Dendritic cell treated with granulocyte-macrophage colony-stimulating factor and Interleukin-4, amounts not matched to agents 40 ng/mL and 50 ng/mL, for 4 days (primary cell): ENCODE measurements at regions not wholly inside any gene's neighbourhood (a gene's known extent, or its start where the extent isn't known, plus 50 kb on each side); places are given as distances from the start of the nearest gene placed in this dataset.

Source experiments
- H3K27ac Mint-ChIP-seq: one replicate; pipeline ENCODE4 v1.8.0; 2022; ENCODE audit warnings: mild to moderate bottlenecking, mixed read lengths
- H3K27me3 Mint-ChIP-seq: one replicate; pipeline ENCODE4 v1.8.0; 2022; ENCODE audit warnings: mild to moderate bottlenecking, mixed read lengths
- H3K36me3 Mint-ChIP-seq: one replicate; pipeline ENCODE4 v1.8.0; 2022; ENCODE audit warnings: low read depth, mixed read lengths
- H3K4me1 Mint-ChIP-seq: one replicate; pipeline ENCODE4 v1.8.0; 2022; ENCODE audit warnings: low read depth, mixed read lengths
- H3K4me3 Mint-ChIP-seq: one replicate; pipeline ENCODE4 v1.8.0; 2022; ENCODE audit warnings: mild to moderate bottlenecking, moderate library complexity, mixed read lengths
- H3K9me3 Mint-ChIP-seq: one replicate; pipeline ENCODE4 v1.8.0; 2022; ENCODE audit warnings: mixed read lengths
- intact Hi-C: fragments of 100-400 bp; cut with micrococcal nuclease; formaldehyde crosslinking; loops from one replicate; pipeline ENCODE4 v1.15.0; 2022

- Mint-ChIP-seq H3K4me3 (no peak overlapping the region), H3K36me3 (no peaks in the 10 kb centered on the region), H3K4me1 (no peaks in the 10 kb centered on the region), H3K27ac (no peak overlapping the region), H3K27me3 (no peaks in the 10 kb centered on the region), H3K9me3 (peaks cover 17% of the 10 kb centered on the region)
- intact Hi-C loops: loop anchor here (10.0 kb wide), 1 partner anchor 64 kb away; no protein-coding TSS in a partner anchor
Measured at GRCh38 chr18:60319129-60319528, 53.4 kb downstream of the MC4R start.

GRCh38 chr18:60311676-60312360, 60.8 kb downstream of the MC4R start:
- Mint-ChIP-seq H3K27me3 (no peaks in the 10 kb centered on the region), H3K4me1 (no peaks in the 10 kb centered on the region), H3K27ac (no peak overlapping the region), H3K36me3 (no peaks in the 10 kb centered on the region), H3K9me3 (no peaks in the 10 kb centered on the region), H3K4me3 (no peak overlapping the region)
- intact Hi-C loops: loop anchor here (10.0 kb wide), 1 partner anchor 57 kb away; no protein-coding TSS in a partner anchor

GRCh38 chr18:60295674-60296073, 76.9 kb downstream of the MC4R start:
- Mint-ChIP-seq H3K9me3 (no peaks in the 10 kb centered on the region), H3K27me3 (no peaks in the 10 kb centered on the region)
- intact Hi-C loops: no loop called here

GRCh38 chr18:60292186-60292585, 80.4 kb downstream of the MC4R start:
- intact Hi-C loops: no loop called here
- Mint-ChIP-seq H3K27me3 (no peaks in the 10 kb centered on the region), H3K4me3 (no peak overlapping the region), H3K9me3 (no peaks in the 10 kb centered on the region), H3K27ac (no peak overlapping the region), H3K4me1 (no peaks in the 10 kb centered on the region), H3K36me3 (no peaks in the 10 kb centered on the region)

More at GRCh38 chr18:60295674-60296073, 76.9 kb downstream of the MC4R start:
- Mint-ChIP-seq H3K4me1 (no peaks in the 10 kb centered on the region), H3K36me3 (no peaks in the 10 kb centered on the region), H3K4me3 (no peak overlapping the region), H3K27ac (no peak overlapping the region)

GRCh38 chr18:60279391-60279790, 93.2 kb downstream of the MC4R start:
- no peak overlapping the region for H3K4me3 Mint-ChIP-seq
- H3K27ac Mint-ChIP-seq: no peak overlapping the region
- H3K4me1 Mint-ChIP-seq: no peaks in the 10 kb centered on the region
- H3K36me3 Mint-ChIP-seq: no peaks in the 10 kb centered on the region
- intact Hi-C loops: no loop called here
- H3K9me3 Mint-ChIP-seq: no peaks in the 10 kb centered on the region
- H3K27me3 Mint-ChIP-seq: no peaks in the 10 kb centered on the region

GRCh38 chr18:60277855-60278480, 94.6 kb downstream of the MC4R start:
- Mint-ChIP-seq H3K36me3 (no peaks in the 10 kb centered on the region), H3K4me3 (no peak overlapping the region), H3K27me3 (no peaks in the 10 kb centered on the region), H3K9me3 (peaks cover 6% of the 10 kb centered on the region), H3K27ac (no peak overlapping the region), H3K4me1 (no peaks in the 10 kb centered on the region)
- intact Hi-C loops: no loop called here

- intact Hi-C loops: no loop called here
- H3K4me1 Mint-ChIP-seq: no peaks in the 10 kb centered on the region
Measured at GRCh38 chr18:60267391-60268058, 105.0 kb downstream of the MC4R start.

GRCh38 chr18:60266558-60266957, 106.0 kb downstream of the MC4R start:
- Mint-ChIP-seq H3K9me3 (peaks cover 12% of the 10 kb centered on the region), H3K27me3 (no peaks in the 10 kb centered on the region), H3K4me3 (no peak overlapping the region), H3K4me1 (no peaks in the 10 kb centered on the region), H3K36me3 (no peaks in the 10 kb centered on the region), H3K27ac (no peak overlapping the region)
- intact Hi-C loops: no loop called here

More at GRCh38 chr18:60267391-60268058, 105.0 kb downstream of the MC4R start:
- H3K27ac Mint-ChIP-seq: no peak overlapping the region
- no peaks in the 10 kb centered on the region for H3K36me3 Mint-ChIP-seq
- H3K4me3 Mint-ChIP-seq: no peak overlapping the region
- no peaks in the 10 kb centered on the region for H3K27me3 Mint-ChIP-seq
- H3K9me3 Mint-ChIP-seq: peaks cover 22% of the 10 kb centered on the region

- Mint-ChIP-seq H3K36me3 (no peaks in the 10 kb centered on the region), H3K27ac (no peak overlapping the region), H3K27me3 (no peaks in the 10 kb centered on the region), H3K4me3 (no peak overlapping the region), H3K9me3 (no peaks in the 10 kb centered on the region), H3K4me1 (peaks cover 7% of the 10 kb centered on the region)
- intact Hi-C loops: loop anchor here (10.0 kb wide), 1 partner anchor 56 kb away; no protein-coding TSS in a partner anchor
Measured at GRCh38 chr18:60259052-60259681, 113.4 kb downstream of the MC4R start.

- Mint-ChIP-seq H3K4me3 (no peak overlapping the region), H3K36me3 (no peaks in the 10 kb centered on the region), H3K4me1 (no peaks in the 10 kb centered on the region), H3K27me3 (peaks cover 22% of the 10 kb centered on the region), H3K27ac (no peak overlapping the region), H3K9me3 (no peaks in the 10 kb centered on the region)
- intact Hi-C loops: no loop called here
Measured at GRCh38 chr18:60249388-60249787, 123.2 kb downstream of the MC4R start.

- Mint-ChIP-seq H3K4me3 (no peak overlapping the region), H3K36me3 (no peaks in the 10 kb centered on the region), H3K27ac (no peak overlapping the region), H3K9me3 (no peaks in the 10 kb centered on the region), H3K27me3 (peaks cover 22% of the 10 kb centered on the region), H3K4me1 (no peaks in the 10 kb centered on the region)
- intact Hi-C loops: no loop called here
Measured at GRCh38 chr18:60248336-60249330, 123.9 kb downstream of the MC4R start.

GRCh38 chr18:60247103-60247502, 125.5 kb downstream of the MC4R start:
- Mint-ChIP-seq H3K27me3 (peaks cover 24% of the 10 kb centered on the region), H3K36me3 (no peaks in the 10 kb centered on the region), H3K9me3 (no peaks in the 10 kb centered on the region), H3K27ac (no peak overlapping the region), H3K4me3 (no peak overlapping the region), H3K4me1 (no peaks in the 10 kb centered on the region)
- intact Hi-C loops: no loop called here

GRCh38 chr18:60246606-60247005, 126.0 kb downstream of the MC4R start:
- Mint-ChIP-seq H3K4me1 (no peaks in the 10 kb centered on the region), H3K27me3 (peaks cover 24% of the 10 kb centered on the region), H3K4me3 (no peak overlapping the region), H3K9me3 (no peaks in the 10 kb centered on the region), H3K36me3 (no peaks in the 10 kb centered on the region), H3K27ac (no peak overlapping the region)
- intact Hi-C loops: no loop called here
